SK-N-SH treated with all-trans-retinoic acid at 6 μM for 48 hours (cell line): ENCODE measurements at regions not wholly inside any gene's neighbourhood (a gene's known extent, or its start where the extent isn't known, plus 50 kb on each side); places are given as distances from the start of the nearest gene placed in this dataset.

ENCODE experiments used
- ARNTL ChIP-seq: fragments of 450-650 bp; formaldehyde crosslinking; IDR thresholded peaks from 2 replicates; pipeline ENCODE4 v1.5.0; 2020; ENCODE audit warnings: low read depth, mild to moderate bottlenecking, moderate library complexity, borderline replicate concordance
- CSRNP3 ChIP-seq: fragments of 250-450 bp; sonication (Bioruptor Pico); IDR thresholded peaks from 2 replicates; pipeline ENCODE4 v1.5.1; 2021; ENCODE audit warnings: mild to moderate bottlenecking, moderate library complexity
- PPARA ChIP-seq: fragments of 250-450 bp; sonication (Bioruptor Pico); IDR thresholded peaks from 2 replicates; pipeline ENCODE4 v1.5.0; 2020; ENCODE audit warnings: mild to moderate bottlenecking, borderline replicate concordance
- SNAI2 ChIP-seq: fragments of 250-450 bp; sonication (Bioruptor Pico); IDR thresholded peaks from 2 replicates; pipeline ENCODE4 v1.5.0; 2020; ENCODE audit warnings: mild to moderate bottlenecking, moderate library complexity
- ZFP3 ChIP-seq: fragments of 250-450 bp; sonication (Bioruptor Pico); IDR thresholded peaks from 2 replicates; pipeline ENCODE4 v1.5.0; 2020; ENCODE audit warnings: mild to moderate bottlenecking, moderate library complexity
- TF ChIP-seq, protein P1 (sequence below): fragments of 250-450 bp; sonication (Bioruptor Pico); IDR thresholded peaks from 2 replicates; pipeline ENCODE4 v1.5.1; 2020; ENCODE audit warnings: low read depth, mild to moderate bottlenecking, moderate library complexity
- TF ChIP-seq, protein P2 (sequence below): fragments of 250-450 bp; sonication (Bioruptor Pico); IDR thresholded peaks from 2 replicates; pipeline ENCODE4 v1.8.0; 2020; ENCODE audit warnings: mild to moderate bottlenecking, moderate library complexity, borderline replicate concordance

DNA sequence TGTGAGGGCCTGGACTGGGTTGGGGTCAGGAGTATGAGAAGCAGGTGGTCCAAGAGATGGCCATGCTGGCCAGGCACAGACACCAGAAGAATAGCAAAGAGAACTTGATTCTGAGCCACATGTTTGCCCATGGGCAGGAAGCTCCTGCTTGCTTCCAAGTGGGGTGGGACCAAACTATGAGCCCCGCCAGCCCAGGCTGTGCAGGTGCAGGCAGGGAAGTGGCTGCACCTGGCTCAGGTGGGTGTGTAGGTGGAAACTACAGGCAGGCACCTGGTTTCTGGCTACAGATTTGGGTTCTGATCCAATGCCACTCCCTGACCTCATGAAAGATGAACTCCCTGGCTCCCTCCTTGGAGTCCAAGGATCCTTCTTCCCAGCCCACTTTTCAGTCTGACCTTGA lies 207.9 kb upstream of the KLF3 start:
- no peak for TF ChIP-seq PPARA (CRISPR knock-in tag)
- no peak for TF ChIP-seq SNAI2 (CRISPR knock-in tag)
- TF ChIP-seq CSRNP3 (CRISPR knock-in tag) = no peak
- TF ChIP-seq, protein P1, sequence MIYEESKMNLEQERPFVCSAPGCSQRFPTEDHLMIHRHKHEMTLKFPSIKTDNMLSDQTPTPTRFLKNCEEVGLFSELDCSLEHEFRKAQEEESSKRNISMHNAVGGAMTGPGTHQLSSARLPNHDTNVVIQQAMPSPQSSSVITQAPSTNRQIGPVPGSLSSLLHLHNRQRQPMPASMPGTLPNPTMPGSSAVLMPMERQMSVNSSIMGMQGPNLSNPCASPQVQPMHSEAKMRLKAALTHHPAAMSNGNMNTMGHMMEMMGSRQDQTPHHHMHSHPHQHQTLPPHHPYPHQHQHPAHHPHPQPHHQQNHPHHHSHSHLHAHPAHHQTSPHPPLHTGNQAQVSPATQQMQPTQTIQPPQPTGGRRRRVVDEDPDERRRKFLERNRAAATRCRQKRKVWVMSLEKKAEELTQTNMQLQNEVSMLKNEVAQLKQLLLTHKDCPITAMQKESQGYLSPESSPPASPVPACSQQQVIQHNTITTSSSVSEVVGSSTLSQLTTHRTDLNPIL (CRISPR knock-in tag) = no peak
- TF ChIP-seq, protein P2, sequence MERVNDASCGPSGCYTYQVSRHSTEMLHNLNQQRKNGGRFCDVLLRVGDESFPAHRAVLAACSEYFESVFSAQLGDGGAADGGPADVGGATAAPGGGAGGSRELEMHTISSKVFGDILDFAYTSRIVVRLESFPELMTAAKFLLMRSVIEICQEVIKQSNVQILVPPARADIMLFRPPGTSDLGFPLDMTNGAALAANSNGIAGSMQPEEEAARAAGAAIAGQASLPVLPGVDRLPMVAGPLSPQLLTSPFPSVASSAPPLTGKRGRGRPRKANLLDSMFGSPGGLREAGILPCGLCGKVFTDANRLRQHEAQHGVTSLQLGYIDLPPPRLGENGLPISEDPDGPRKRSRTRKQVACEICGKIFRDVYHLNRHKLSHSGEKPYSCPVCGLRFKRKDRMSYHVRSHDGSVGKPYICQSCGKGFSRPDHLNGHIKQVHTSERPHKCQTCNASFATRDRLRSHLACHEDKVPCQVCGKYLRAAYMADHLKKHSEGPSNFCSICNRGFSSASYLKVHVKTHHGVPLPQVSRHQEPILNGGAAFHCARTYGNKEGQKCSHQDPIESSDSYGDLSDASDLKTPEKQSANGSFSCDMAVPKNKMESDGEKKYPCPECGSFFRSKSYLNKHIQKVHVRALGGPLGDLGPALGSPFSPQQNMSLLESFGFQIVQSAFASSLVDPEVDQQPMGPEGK (CRISPR knock-in tag) = no peak
- no peak for TF ChIP-seq ZFP3
- no peak for TF ChIP-seq ARNTL (CRISPR knock-in tag)
